ENCODE measurements at regions not wholly inside any gene's neighbourhood (a gene's known extent, or its start where the extent isn't known, plus 50 kb on each side); places are given as distances from the start of the nearest gene placed in this dataset.

DNA sequence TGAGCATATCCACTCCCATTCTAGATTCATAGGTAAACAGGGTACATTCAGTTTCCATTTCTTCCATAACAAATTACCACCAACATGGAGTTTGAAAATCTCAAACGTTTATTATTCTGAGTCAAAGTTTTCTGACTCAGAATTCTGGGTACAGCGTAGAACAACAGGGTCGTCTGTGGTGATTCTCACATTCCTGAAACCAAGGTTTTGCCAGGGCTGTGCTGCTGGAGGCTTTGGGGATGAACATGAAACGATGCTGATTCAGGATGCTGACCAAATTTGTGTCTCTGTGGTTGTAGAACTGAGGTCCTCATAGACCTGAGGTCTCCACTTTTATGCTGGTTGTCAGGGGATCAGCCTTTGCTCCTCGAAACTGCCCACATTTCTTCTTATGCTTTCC lies 255.7 kb downstream of the DSEL start:
- TF ChIP-seq, protein P1, sequence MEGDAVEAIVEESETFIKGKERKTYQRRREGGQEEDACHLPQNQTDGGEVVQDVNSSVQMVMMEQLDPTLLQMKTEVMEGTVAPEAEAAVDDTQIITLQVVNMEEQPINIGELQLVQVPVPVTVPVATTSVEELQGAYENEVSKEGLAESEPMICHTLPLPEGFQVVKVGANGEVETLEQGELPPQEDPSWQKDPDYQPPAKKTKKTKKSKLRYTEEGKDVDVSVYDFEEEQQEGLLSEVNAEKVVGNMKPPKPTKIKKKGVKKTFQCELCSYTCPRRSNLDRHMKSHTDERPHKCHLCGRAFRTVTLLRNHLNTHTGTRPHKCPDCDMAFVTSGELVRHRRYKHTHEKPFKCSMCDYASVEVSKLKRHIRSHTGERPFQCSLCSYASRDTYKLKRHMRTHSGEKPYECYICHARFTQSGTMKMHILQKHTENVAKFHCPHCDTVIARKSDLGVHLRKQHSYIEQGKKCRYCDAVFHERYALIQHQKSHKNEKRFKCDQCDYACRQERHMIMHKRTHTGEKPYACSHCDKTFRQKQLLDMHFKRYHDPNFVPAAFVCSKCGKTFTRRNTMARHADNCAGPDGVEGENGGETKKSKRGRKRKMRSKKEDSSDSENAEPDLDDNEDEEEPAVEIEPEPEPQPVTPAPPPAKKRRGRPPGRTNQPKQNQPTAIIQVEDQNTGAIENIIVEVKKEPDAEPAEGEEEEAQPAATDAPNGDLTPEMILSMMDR (IDR thresholded peaks at IDR 0.05; ENCODE audit: control extremely low read depth, extremely low read depth), result no peak
- no peak for DNase-seq
- Histone ChIP-seq H3K27ac (ENCODE audit: low read depth in 1 of 2, low read length in 1 of 2) (no peak overlapping the region), H3K9ac (ENCODE audit: insufficient read depth in 1 of 2, low read length in 2 of 2) (no peak overlapping the region), H3K36me3 (ENCODE audit: control insufficient read depth in 4 of 4, insufficient read depth in 4 of 4, low read length in 4 of 4) (no peaks in the 10 kb centered on the region), H3K4me3 (no peak overlapping the region), H3K27me3 (ENCODE audit: control insufficient read depth in 3 of 3, insufficient read depth in 3 of 3, low read length in 2 of 3) (no peaks in the 10 kb centered on the region), H3K9me3 (ENCODE audit: control insufficient read depth in 4 of 4, insufficient read depth in 3 of 4, low read length in 3 of 4) (no peaks in the 10 kb centered on the region), H3K4me1 (ENCODE audit: control insufficient read depth in 5 of 5, insufficient read depth in 5 of 5, low read length in 5 of 5) (no peaks in the 10 kb centered on the region)
- WGBS, 2 donors, result 78 to 85% methylated on average over 5 of the region's 5 CpGs
- ATAC-seq (ENCODE audit: insufficient read depth, low FRiP score), result no peak

GRCh38 chr18:67250776-67251424 lies 265.6 kb downstream of the DSEL start:
- H3K4me3 ChIP-seq, result no peak overlapping the region
- WGBS, 2 donors, result 79 to 89% methylated on average over 9 of the region's 9 CpGs
- ATAC-seq (ENCODE audit: insufficient read depth, low FRiP score), result no peak

DNA sequence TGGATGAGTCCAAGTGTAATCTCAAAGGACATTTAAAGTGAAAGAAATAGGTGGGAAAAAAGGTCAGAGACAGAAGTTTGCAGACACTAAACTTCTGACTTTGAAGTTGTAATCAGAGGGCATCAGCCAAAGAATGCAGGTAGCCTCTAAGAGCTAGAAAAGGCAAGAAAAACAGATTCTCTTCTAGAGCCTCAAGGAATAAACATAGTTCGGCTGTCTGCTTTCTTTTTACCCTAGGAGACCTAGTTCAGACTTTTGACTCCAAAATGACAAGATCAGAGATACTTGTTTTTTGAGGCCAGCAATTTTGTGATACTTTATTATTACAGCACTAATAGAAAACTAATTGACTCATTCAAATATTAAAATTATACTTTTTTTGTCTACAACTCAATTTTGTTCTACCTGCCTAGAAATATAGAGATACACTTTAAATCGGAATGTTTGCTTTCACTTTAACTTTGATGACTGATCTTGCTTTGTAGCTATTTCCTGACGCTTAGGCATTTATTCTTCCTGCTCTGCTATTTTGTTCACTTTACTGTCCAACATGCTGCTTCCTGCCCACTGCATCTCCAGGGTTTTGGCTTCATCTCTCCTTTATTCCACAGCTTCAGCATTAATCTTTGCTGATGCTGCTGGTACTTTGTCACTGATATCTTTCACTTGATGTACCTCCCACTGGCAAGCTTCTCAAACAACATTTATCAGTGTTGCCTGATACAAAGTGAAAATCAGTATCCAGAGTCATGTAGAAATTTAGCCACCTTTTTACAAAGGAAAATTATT lies 272.5 kb downstream of the DSEL start:
- no peak overlapping the region for H3K9ac ChIP-seq (ENCODE audit: insufficient read depth in 1 of 2, low read length in 2 of 2)
- WGBS, 2 donors, result 14 to 18% methylated on average over 3 of the region's 3 CpGs
- H3K27me3 ChIP-seq (ENCODE audit: control insufficient read depth in 3 of 3, insufficient read depth in 3 of 3, low read length in 2 of 3), result no peaks in the 10 kb centered on the region
- DNase-seq (peak in 2 of 3 donors; percentile 3 to 14), ATAC-seq (ENCODE audit: insufficient read depth, low FRiP score) (no peak)
- TF ChIP-seq, protein P1 (IDR thresholded peaks at IDR 0.05; ENCODE audit: control extremely low read depth, extremely low read depth), result no peak
- H3K4me1 ChIP-seq (ENCODE audit: control insufficient read depth in 5 of 5, insufficient read depth in 5 of 5, low read length in 5 of 5), result no peaks in the 10 kb centered on the region
- H3K4me3 ChIP-seq, result no peak overlapping the region
- H3K36me3 ChIP-seq (ENCODE audit: control insufficient read depth in 4 of 4, insufficient read depth in 4 of 4, low read length in 4 of 4), result no peaks in the 10 kb centered on the region
- H3K27ac ChIP-seq (ENCODE audit: low read depth in 1 of 2, low read length in 1 of 2), result no peak overlapping the region
- no peaks in the 10 kb centered on the region for H3K9me3 ChIP-seq (ENCODE audit: control insufficient read depth in 4 of 4, insufficient read depth in 3 of 4, low read length in 3 of 4)

More at GRCh38 chr18:67250776-67251424, 265.6 kb downstream of the DSEL start:
- Histone ChIP-seq H3K9ac (ENCODE audit: insufficient read depth in 1 of 2, low read length in 2 of 2) (no peak overlapping the region), H3K27ac (ENCODE audit: low read depth in 1 of 2, low read length in 1 of 2) (no peak overlapping the region), H3K9me3 (ENCODE audit: control insufficient read depth in 4 of 4, insufficient read depth in 3 of 4, low read length in 3 of 4) (no peaks in the 10 kb centered on the region), H3K4me1 (ENCODE audit: control insufficient read depth in 5 of 5, insufficient read depth in 5 of 5, low read length in 5 of 5) (no peaks in the 10 kb centered on the region), H3K36me3 (ENCODE audit: control insufficient read depth in 4 of 4, insufficient read depth in 4 of 4, low read length in 4 of 4) (no peaks in the 10 kb centered on the region), H3K27me3 (ENCODE audit: control insufficient read depth in 3 of 3, insufficient read depth in 3 of 3, low read length in 2 of 3) (no peaks in the 10 kb centered on the region)
- TF ChIP-seq, protein P1 (IDR thresholded peaks at IDR 0.05; ENCODE audit: control extremely low read depth, extremely low read depth), result no peak
- DNase-seq, result no peak
